ENCODE measurements at regions not wholly inside any gene's neighbourhood (a gene's known extent, or its start where the extent isn't known, plus 50 kb on each side); places are given as distances from the start of the nearest gene placed in this dataset.
"Not testable (repeated sequence)": the region's sequence is repeated elsewhere in the genome, so short reads cannot be mapped to it uniquely, and the experiment has no call there.

DNA sequence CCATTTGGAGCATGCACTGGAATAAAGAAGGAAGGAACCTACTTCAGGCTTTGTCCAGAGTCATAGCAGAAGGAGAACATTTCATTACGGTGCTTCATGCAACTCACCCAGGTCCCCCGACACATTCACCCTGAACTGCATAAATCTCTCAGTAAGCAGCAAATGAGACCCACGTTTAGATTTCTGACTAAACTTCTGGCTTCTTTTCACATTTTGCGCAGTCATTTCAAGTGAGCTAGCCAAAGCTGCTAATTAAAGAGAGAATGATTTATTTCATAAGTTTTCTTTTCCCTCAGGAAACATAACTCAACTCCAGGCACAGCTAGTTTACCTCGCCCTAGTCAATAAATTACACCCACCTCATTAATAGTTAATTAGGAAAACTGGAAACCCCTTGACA is 88.6 kb upstream of the GAS1 start:
- H3K9me3 ChIP-seq (ENCODE audit: severe bottlenecking), result no peaks in the 10 kb centered on the region
- DNase-seq, result no peak
- H3K4me3 ChIP-seq (ENCODE audit: low read depth, low read length), result no peak overlapping the region
- no peak overlapping the region for H3K27ac ChIP-seq
- TF ChIP-seq, protein P1, sequence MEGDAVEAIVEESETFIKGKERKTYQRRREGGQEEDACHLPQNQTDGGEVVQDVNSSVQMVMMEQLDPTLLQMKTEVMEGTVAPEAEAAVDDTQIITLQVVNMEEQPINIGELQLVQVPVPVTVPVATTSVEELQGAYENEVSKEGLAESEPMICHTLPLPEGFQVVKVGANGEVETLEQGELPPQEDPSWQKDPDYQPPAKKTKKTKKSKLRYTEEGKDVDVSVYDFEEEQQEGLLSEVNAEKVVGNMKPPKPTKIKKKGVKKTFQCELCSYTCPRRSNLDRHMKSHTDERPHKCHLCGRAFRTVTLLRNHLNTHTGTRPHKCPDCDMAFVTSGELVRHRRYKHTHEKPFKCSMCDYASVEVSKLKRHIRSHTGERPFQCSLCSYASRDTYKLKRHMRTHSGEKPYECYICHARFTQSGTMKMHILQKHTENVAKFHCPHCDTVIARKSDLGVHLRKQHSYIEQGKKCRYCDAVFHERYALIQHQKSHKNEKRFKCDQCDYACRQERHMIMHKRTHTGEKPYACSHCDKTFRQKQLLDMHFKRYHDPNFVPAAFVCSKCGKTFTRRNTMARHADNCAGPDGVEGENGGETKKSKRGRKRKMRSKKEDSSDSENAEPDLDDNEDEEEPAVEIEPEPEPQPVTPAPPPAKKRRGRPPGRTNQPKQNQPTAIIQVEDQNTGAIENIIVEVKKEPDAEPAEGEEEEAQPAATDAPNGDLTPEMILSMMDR (IDR thresholded peaks at IDR 0.05; ENCODE audit: low read depth, low read length), result no peak
- no peaks in the 10 kb centered on the region for H3K36me3 ChIP-seq
- H3K27me3 ChIP-seq (ENCODE audit: insufficient read depth, low read depth, severe bottlenecking), result peaks cover 52% of the 10 kb centered on the region

DNA sequence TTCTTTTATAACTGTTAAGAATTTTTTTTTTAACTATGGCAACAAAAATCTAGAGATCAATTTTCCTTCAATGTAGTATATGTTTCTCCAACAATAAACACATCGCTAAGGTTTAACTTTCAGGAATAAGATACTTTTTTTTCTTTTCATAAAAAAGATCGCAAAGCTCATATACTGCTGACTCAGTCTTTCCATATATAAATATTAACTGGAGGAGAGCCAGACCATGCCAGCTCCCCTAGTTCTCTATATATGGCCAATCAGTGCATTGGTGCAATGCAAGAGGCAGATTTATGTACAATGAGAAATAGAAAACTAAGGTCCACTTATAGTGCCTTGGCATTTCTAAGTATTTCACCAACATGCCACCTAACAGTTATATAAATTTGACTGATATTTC is 89.2 kb upstream of the GAS1 start:
- H3K27ac ChIP-seq, result no peak overlapping the region
- DNase-seq, result no peak
- TF ChIP-seq, protein P1 (IDR thresholded peaks at IDR 0.05; ENCODE audit: low read depth, low read length), result no peak
- H3K9me3 ChIP-seq (ENCODE audit: severe bottlenecking), result no peaks in the 10 kb centered on the region
- no peaks in the 10 kb centered on the region for H3K36me3 ChIP-seq
- H3K4me3 ChIP-seq (ENCODE audit: low read depth, low read length), result no peak overlapping the region
- H3K27me3 ChIP-seq (ENCODE audit: insufficient read depth, low read depth, severe bottlenecking), result peaks cover 54% of the 10 kb centered on the region

- no peak overlapping the region for H3K4me3 ChIP-seq (ENCODE audit: low read depth, low read length)
- TF ChIP-seq, protein P1 (IDR thresholded peaks at IDR 0.05; ENCODE audit: low read depth, low read length), result no peak
- no peak for DNase-seq
Observed at GRCh38 chr9:87039809-87040392, 92.6 kb upstream of the GAS1 start.

GRCh38 chr9:87040410-87041009 is 93.2 kb upstream of the GAS1 start:
- H3K27ac ChIP-seq, result no peak overlapping the region
- H3K4me3 ChIP-seq (ENCODE audit: low read depth, low read length), result no peak overlapping the region
- TF ChIP-seq, protein P1 (IDR thresholded peaks at IDR 0.05; ENCODE audit: low read depth, low read length), result no peak

More at GRCh38 chr9:87039809-87040392, 92.6 kb upstream of the GAS1 start:
- H3K9me3 ChIP-seq (ENCODE audit: severe bottlenecking), result no peaks in the 10 kb centered on the region
- no peak overlapping the region for H3K27ac ChIP-seq
- peaks cover 40% of the 10 kb centered on the region for H3K27me3 ChIP-seq (ENCODE audit: insufficient read depth, low read depth, severe bottlenecking)
- no peaks in the 10 kb centered on the region for H3K36me3 ChIP-seq

DNA sequence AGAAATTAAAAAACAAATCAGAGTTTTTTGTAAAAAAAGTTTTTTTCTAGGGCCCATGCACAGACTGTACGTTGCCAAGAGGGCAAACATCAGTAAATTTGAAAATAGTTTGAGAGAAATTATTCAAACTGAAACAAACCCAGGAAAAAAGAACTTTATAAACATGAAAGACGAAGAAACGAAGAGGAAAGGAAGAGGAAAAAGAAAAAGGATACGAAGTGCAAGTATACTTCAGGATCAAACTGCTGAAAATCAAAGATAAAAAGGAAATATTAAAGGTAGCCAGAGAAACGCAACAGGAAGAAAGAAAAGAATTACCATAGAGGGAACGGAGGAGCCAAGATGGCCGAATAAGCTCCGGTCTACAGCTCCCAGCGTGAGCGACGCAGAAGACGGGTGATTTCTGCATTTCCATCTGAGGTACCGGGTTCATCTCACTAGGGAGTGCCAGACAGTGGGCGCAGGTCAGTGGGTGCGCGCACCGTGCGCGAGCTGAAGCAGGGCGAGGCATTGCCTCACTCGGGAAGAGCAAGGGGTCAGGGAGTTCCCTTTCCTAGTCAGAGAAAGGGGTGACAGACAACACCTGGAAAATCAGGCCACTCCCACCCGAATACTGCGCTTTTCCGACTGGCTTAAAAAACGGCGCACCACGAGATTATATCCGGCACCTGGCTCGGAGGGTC is 94.4 kb upstream of the GAS1 start:
- DNase-seq; H3K27ac ChIP-seq; H3K36me3 ChIP-seq; H3K9me3 ChIP-seq (ENCODE audit: severe bottlenecking); H3K4me3 ChIP-seq (ENCODE audit: low read depth, low read length): not testable (repeated sequence)
- H3K27me3 ChIP-seq (ENCODE audit: insufficient read depth, low read depth, severe bottlenecking), result peaks cover 24% of the 10 kb centered on the region

More at GRCh38 chr9:87040410-87041009, 93.2 kb upstream of the GAS1 start:
- H3K9me3 ChIP-seq (ENCODE audit: severe bottlenecking), result no peaks in the 10 kb centered on the region
- H3K27me3 ChIP-seq (ENCODE audit: insufficient read depth, low read depth, severe bottlenecking), result peaks cover 34% of the 10 kb centered on the region
- no peaks in the 10 kb centered on the region for H3K36me3 ChIP-seq
- no peak for DNase-seq

- not testable (repeated sequence) for H3K9me3 ChIP-seq (ENCODE audit: severe bottlenecking); H3K27ac ChIP-seq; DNase-seq
Observed at GRCh38 chr9:87049929-87050608, 102.8 kb upstream of the GAS1 start.

More at GRCh38 chr9:87049929-87050608, 102.8 kb upstream of the GAS1 start:
- not testable (repeated sequence) for H3K4me3 ChIP-seq (ENCODE audit: low read depth, low read length); H3K27me3 ChIP-seq (ENCODE audit: insufficient read depth, low read depth, severe bottlenecking); H3K36me3 ChIP-seq
